ENCODE measurements at regions not wholly inside any gene's neighbourhood (a gene's known extent, or its start where the extent isn't known, plus 50 kb on each side); places are given as distances from the start of the nearest gene placed in this dataset.

DNA sequence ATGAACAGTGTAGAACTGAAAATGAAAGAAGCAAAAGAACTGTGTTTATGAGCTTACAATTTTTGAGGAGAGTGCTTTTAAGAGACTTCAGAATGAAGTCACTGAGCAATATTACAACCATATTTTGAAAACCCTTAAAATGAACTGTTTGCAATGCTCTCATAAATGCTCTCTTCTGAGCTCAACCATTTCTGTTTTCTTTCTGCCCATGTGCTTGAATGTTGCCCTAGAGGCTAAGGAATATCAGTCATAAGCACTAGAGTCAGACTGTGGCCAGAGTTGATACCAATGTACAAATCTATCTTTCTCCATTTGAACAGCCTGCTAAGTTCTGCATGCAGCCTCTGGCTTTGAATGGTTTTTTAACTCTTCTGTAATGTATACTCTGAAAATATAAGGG is 1092.8 kb downstream of the PCDH9 start:
- CTCF ChIA-PET, result no interaction called here
- H3K4me3 Mint-ChIP-seq, result no peak overlapping the region
- H3K36me3 Mint-ChIP-seq, result peaks cover 7% of the 10 kb centered on the region
- POLR2A ChIA-PET, result no interaction called here
- H3K4me1 Mint-ChIP-seq, result 0 out of 2 replicates have a peak, but pooled peaks cover 9% of the 10 kb centered on the region
- no peak overlapping the region for H3K27ac Mint-ChIP-seq
- ATAC-seq (no peak), DNase-seq (ENCODE audit: low spot score) (no peak)
- no peaks in the 10 kb centered on the region for H3K27me3 Mint-ChIP-seq (ENCODE audit: low read depth)
- TF ChIP-seq FOXP1 (CRISPR knock-in tag; IDR thresholded peaks at IDR 0.05; ENCODE audit: borderline replicate concordance), result no peak
- no peak for TF ChIP-seq CREM (CRISPR knock-in tag; IDR thresholded peaks at IDR 0.05)
- TF ChIP-seq RORB (CRISPR knock-in tag; IDR thresholded peaks at IDR 0.05), result no peak
- no peak for TF ChIP-seq JAZF1 (CRISPR knock-in tag; IDR thresholded peaks at IDR 0.05)
- TF ChIP-seq ZNF671 (CRISPR knock-in tag; IDR thresholded peaks at IDR 0.05), result no peak
- no peak for TF ChIP-seq ZNF317 (CRISPR knock-in tag; IDR thresholded peaks at IDR 0.05; ENCODE audit: borderline replicate concordance, low read depth)
- TF ChIP-seq, protein P1, sequence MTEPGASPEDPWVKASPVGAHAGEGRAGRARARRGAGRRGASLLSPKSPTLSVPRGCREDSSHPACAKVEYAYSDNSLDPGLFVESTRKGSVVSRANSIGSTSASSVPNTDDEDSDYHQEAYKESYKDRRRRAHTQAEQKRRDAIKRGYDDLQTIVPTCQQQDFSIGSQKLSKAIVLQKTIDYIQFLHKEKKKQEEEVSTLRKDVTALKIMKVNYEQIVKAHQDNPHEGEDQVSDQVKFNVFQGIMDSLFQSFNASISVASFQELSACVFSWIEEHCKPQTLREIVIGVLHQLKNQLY (CRISPR knock-in tag; IDR thresholded peaks at IDR 0.05), result no peak
- no peak for TF ChIP-seq TEAD4 (CRISPR knock-in tag; IDR thresholded peaks at IDR 0.05)
- TF ChIP-seq, protein P2, sequence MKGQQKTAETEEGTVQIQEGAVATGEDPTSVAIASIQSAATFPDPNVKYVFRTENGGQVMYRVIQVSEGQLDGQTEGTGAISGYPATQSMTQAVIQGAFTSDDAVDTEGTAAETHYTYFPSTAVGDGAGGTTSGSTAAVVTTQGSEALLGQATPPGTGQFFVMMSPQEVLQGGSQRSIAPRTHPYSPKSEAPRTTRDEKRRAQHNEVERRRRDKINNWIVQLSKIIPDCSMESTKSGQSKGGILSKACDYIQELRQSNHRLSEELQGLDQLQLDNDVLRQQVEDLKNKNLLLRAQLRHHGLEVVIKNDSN (CRISPR knock-in tag; IDR thresholded peaks at IDR 0.05), result no peak
- TF ChIP-seq, protein P3, sequence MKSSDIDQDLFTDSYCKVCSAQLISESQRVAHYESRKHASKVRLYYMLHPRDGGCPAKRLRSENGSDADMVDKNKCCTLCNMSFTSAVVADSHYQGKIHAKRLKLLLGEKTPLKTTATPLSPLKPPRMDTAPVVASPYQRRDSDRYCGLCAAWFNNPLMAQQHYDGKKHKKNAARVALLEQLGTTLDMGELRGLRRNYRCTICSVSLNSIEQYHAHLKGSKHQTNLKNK (CRISPR knock-in tag; IDR thresholded peaks at IDR 0.05), result no peak
- TF ChIP-seq, protein P4, sequence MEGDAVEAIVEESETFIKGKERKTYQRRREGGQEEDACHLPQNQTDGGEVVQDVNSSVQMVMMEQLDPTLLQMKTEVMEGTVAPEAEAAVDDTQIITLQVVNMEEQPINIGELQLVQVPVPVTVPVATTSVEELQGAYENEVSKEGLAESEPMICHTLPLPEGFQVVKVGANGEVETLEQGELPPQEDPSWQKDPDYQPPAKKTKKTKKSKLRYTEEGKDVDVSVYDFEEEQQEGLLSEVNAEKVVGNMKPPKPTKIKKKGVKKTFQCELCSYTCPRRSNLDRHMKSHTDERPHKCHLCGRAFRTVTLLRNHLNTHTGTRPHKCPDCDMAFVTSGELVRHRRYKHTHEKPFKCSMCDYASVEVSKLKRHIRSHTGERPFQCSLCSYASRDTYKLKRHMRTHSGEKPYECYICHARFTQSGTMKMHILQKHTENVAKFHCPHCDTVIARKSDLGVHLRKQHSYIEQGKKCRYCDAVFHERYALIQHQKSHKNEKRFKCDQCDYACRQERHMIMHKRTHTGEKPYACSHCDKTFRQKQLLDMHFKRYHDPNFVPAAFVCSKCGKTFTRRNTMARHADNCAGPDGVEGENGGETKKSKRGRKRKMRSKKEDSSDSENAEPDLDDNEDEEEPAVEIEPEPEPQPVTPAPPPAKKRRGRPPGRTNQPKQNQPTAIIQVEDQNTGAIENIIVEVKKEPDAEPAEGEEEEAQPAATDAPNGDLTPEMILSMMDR (IDR thresholded peaks at IDR 0.05), result no peak
- TF ChIP-seq NR1H2 (CRISPR knock-in tag; IDR thresholded peaks at IDR 0.05), result no peak
- TF ChIP-seq, protein P5, sequence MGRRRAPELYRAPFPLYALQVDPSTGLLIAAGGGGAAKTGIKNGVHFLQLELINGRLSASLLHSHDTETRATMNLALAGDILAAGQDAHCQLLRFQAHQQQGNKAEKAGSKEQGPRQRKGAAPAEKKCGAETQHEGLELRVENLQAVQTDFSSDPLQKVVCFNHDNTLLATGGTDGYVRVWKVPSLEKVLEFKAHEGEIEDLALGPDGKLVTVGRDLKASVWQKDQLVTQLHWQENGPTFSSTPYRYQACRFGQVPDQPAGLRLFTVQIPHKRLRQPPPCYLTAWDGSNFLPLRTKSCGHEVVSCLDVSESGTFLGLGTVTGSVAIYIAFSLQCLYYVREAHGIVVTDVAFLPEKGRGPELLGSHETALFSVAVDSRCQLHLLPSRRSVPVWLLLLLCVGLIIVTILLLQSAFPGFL (CRISPR knock-in tag; IDR thresholded peaks at IDR 0.05; ENCODE audit: borderline replicate concordance), result no peak
- TF ChIP-seq, protein P6, sequence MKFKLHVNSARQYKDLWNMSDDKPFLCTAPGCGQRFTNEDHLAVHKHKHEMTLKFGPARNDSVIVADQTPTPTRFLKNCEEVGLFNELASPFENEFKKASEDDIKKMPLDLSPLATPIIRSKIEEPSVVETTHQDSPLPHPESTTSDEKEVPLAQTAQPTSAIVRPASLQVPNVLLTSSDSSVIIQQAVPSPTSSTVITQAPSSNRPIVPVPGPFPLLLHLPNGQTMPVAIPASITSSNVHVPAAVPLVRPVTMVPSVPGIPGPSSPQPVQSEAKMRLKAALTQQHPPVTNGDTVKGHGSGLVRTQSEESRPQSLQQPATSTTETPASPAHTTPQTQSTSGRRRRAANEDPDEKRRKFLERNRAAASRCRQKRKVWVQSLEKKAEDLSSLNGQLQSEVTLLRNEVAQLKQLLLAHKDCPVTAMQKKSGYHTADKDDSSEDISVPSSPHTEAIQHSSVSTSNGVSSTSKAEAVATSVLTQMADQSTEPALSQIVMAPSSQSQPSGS (CRISPR knock-in tag; IDR thresholded peaks at IDR 0.05; ENCODE audit: borderline replicate concordance, low read depth), result no peak
- TF ChIP-seq EMX1 (CRISPR knock-in tag; IDR thresholded peaks at IDR 0.05), result no peak
- TF ChIP-seq, protein P7, sequence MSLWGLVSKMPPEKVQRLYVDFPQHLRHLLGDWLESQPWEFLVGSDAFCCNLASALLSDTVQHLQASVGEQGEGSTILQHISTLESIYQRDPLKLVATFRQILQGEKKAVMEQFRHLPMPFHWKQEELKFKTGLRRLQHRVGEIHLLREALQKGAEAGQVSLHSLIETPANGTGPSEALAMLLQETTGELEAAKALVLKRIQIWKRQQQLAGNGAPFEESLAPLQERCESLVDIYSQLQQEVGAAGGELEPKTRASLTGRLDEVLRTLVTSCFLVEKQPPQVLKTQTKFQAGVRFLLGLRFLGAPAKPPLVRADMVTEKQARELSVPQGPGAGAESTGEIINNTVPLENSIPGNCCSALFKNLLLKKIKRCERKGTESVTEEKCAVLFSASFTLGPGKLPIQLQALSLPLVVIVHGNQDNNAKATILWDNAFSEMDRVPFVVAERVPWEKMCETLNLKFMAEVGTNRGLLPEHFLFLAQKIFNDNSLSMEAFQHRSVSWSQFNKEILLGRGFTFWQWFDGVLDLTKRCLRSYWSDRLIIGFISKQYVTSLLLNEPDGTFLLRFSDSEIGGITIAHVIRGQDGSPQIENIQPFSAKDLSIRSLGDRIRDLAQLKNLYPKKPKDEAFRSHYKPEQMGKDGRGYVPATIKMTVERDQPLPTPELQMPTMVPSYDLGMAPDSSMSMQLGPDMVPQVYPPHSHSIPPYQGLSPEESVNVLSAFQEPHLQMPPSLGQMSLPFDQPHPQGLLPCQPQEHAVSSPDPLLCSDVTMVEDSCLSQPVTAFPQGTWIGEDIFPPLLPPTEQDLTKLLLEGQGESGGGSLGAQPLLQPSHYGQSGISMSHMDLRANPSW (CRISPR knock-in tag; conservative IDR thresholded peaks at IDR 0.05; ENCODE audit: low read depth), result no peak
- no peak for TF ChIP-seq FOXK1 (CRISPR knock-in tag; IDR thresholded peaks at IDR 0.05)
- TF ChIP-seq, protein P8, sequence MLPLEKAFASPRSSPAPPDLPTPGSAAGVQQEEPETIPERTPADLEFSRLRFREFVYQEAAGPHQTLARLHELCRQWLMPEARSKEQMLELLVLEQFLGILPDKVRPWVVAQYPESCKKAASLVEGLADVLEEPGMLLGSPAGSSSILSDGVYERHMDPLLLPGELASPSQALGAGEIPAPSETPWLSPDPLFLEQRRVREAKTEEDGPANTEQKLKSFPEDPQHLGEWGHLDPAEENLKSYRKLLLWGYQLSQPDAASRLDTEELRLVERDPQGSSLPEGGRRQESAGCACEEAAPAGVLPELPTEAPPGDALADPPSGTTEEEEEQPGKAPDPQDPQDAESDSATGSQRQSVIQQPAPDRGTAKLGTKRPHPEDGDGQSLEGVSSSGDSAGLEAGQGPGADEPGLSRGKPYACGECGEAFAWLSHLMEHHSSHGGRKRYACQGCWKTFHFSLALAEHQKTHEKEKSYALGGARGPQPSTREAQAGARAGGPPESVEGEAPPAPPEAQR (CRISPR knock-in tag; IDR thresholded peaks at IDR 0.05), result no peak
- no peak for TF ChIP-seq ZNF263 (CRISPR knock-in tag; IDR thresholded peaks at IDR 0.05; ENCODE audit: low read depth)
- no peak for TF ChIP-seq TCF7 (CRISPR knock-in tag; IDR thresholded peaks at IDR 0.05; ENCODE audit: low read depth)
- no peaks in the 10 kb centered on the region for H3K9me3 Mint-ChIP-seq
